H9 (cell line): ENCODE measurements at regions not wholly inside any gene's neighbourhood (a gene's known extent, or its start where the extent isn't known, plus 50 kb on each side); places are given as distances from the start of the nearest gene placed in this dataset.

Source experiments
- DNase-seq: peaks from one replicate; pipeline ENCODE4 v3.0.0-alpha.2; 2017
- H2AFZ ChIP-seq: one replicate; pipeline ENCODE4 v1.6.1; 2013; ENCODE audit warnings: mild to moderate bottlenecking, low read length, control low read depth, moderate library complexity
- H2AK5ac ChIP-seq: 2 replicates; pipeline ENCODE4 v1.6.1; 2013; ENCODE audit warnings: low read length, control low read depth, mixed read lengths; ENCODE audit not compliant: insufficient read length
- H2BK120ac ChIP-seq: one replicate; pipeline ENCODE4 v1.6.1; 2013; ENCODE audit warnings: low read depth, mild to moderate bottlenecking, low read length, control low read depth, inconsistent platforms; ENCODE audit not compliant: poor library complexity, severe bottlenecking
- H2BK12ac ChIP-seq: 2 replicates; pipeline ENCODE4 v1.6.1; 2013; ENCODE audit warnings: low read length, control low read depth, mixed read lengths, low read depth; ENCODE audit not compliant: insufficient read length
- H2BK15ac ChIP-seq: 2 replicates; pipeline ENCODE4 v1.6.1; 2013; ENCODE audit warnings: low read depth, low read length, control low read depth
- H2BK20ac ChIP-seq: one replicate; pipeline ENCODE4 v1.6.1; 2013; ENCODE audit warnings: low read depth, mild to moderate bottlenecking, low read length, control low read depth, inconsistent platforms; ENCODE audit not compliant: poor library complexity, severe bottlenecking
- H2BK5ac ChIP-seq: 2 replicates; pipeline ENCODE4 v1.6.1; 2013; ENCODE audit warnings: low read length, control low read depth, mixed read lengths; ENCODE audit not compliant: insufficient read length
- H3K14ac ChIP-seq: 2 replicates; pipeline ENCODE4 v1.6.1; 2013; ENCODE audit warnings: low read length, control low read depth; ENCODE audit not compliant: insufficient read depth
- H3K18ac ChIP-seq: 2 replicates; pipeline ENCODE4 v1.6.1; 2013; ENCODE audit warnings: low read depth, mild to moderate bottlenecking, mixed read lengths, low read length, control low read depth; ENCODE audit not compliant: insufficient read length
- H3K23ac ChIP-seq: 2 replicates; pipeline ENCODE4 v1.6.1; 2013; ENCODE audit warnings: low read length, control low read depth, mixed read lengths, low read depth; ENCODE audit not compliant: insufficient read length
- H3K23me2 ChIP-seq: 2 replicates; pipeline ENCODE4 v1.6.1; 2013; ENCODE audit warnings: low read depth, mild to moderate bottlenecking, mixed read lengths, low read length, control low read depth; ENCODE audit not compliant: insufficient read length, poor library complexity, severe bottlenecking
- H3K27ac ChIP-seq: 2 replicates; pipeline ENCODE4 v1.5.1; 2013; ENCODE audit warnings: low read length, control low read depth, mixed read lengths, low read depth; ENCODE audit not compliant: insufficient read length
- H3K27me3 ChIP-seq: 2 replicates; pipeline ENCODE4 v1.6.1; 2013; ENCODE audit warnings: low read length, control low read depth, inconsistent platforms; ENCODE audit not compliant: insufficient read depth
- H3K4ac ChIP-seq: 2 replicates; pipeline ENCODE4 v1.6.1; 2013; ENCODE audit warnings: low read depth, mild to moderate bottlenecking, control low read depth, inconsistent platforms, low read length, moderate library complexity
- H3K4me1 ChIP-seq: 2 replicates; pipeline ENCODE4 v1.6.1; 2013; ENCODE audit warnings: low read length, control low read depth, inconsistent platforms; ENCODE audit not compliant: insufficient read depth
- H3K4me2 ChIP-seq: 2 replicates; pipeline ENCODE4 v1.6.1; 2013; ENCODE audit warnings: low read length, control low read depth, mixed read lengths; ENCODE audit not compliant: insufficient read length, insufficient read depth
- H3K56ac ChIP-seq: 2 replicates; pipeline ENCODE4 v1.6.1; 2013; ENCODE audit warnings: low read depth, mild to moderate bottlenecking, mixed read lengths, low read length, control low read depth; ENCODE audit not compliant: insufficient read length
- H3K79me1 ChIP-seq: 2 replicates; pipeline ENCODE4 v1.6.1; 2013; ENCODE audit warnings: low read depth, mild to moderate bottlenecking, moderate library complexity, low read length, control low read depth, inconsistent platforms; ENCODE audit not compliant: insufficient read depth, poor library complexity, severe bottlenecking
- H3K79me2 ChIP-seq: 2 replicates; pipeline ENCODE4 v1.6.1; 2013; ENCODE audit warnings: low read length, control low read depth, inconsistent platforms; ENCODE audit not compliant: insufficient read depth
- H3K9ac ChIP-seq: 2 replicates; pipeline ENCODE4 v1.6.1; 2013; ENCODE audit warnings: low read length, control low read depth, mixed read lengths; ENCODE audit not compliant: insufficient read length; ENCODE audit errors: extremely low read depth
- H3K9me3 ChIP-seq: one replicate; pipeline ENCODE4 v1.6.1; 2013; ENCODE audit warnings: low read depth, low read length, inconsistent platforms; ENCODE audit not compliant: control insufficient read depth
- H3T11ph ChIP-seq: one replicate; pipeline ENCODE4 v1.6.1; 2013; ENCODE audit warnings: mild to moderate bottlenecking, low read length, control low read depth, inconsistent platforms
- H4K20me1 ChIP-seq: one replicate; pipeline ENCODE4 v1.6.1; 2013; ENCODE audit not compliant: control insufficient read depth, insufficient read length, insufficient read depth
- H4K5ac ChIP-seq: 2 replicates; pipeline ENCODE4 v1.6.1; 2013; ENCODE audit warnings: low read depth, mild to moderate bottlenecking, mixed read lengths, low read length, control low read depth; ENCODE audit not compliant: insufficient read length
- H4K8ac ChIP-seq: replicated peaks from 2 replicates; pipeline ENCODE4 v1.6.1; 2013; ENCODE audit warnings: low read length, control low read depth, mixed read lengths, low read depth; ENCODE audit not compliant: insufficient read length
- H4K91ac ChIP-seq: 2 replicates; pipeline ENCODE4 v1.6.1; 2013; ENCODE audit warnings: low read depth, mild to moderate bottlenecking, moderate library complexity, mixed read lengths, low read length, control low read depth; ENCODE audit not compliant: insufficient read length
- H3K27ac Mint-ChIP-seq, 3 experiments: 2 replicates in 2 of 3; 3 replicates in 1 of 3; pipeline ENCODE4 v1.8.0; 2020 to 2021; ENCODE audit warnings: mixed read lengths in 3 of 3, mild to moderate bottlenecking in 1 of 3, moderate library complexity in 1 of 3
- H3K27me3 Mint-ChIP-seq: 2 replicates; pipeline ENCODE4 v1.8.0; 2021; ENCODE audit warnings: low read depth, mild to moderate bottlenecking, moderate library complexity, mixed read lengths
- H3K36me3 Mint-ChIP-seq, 3 experiments: 2 replicates in 2 of 3; 3 replicates in 1 of 3; pipeline ENCODE4 v1.8.0; 2020 to 2021; ENCODE audit warnings: low read depth in 3 of 3, mixed read lengths in 3 of 3; ENCODE audit not compliant: insufficient read depth in 1 of 3
- H3K4me1 Mint-ChIP-seq, 2 experiments: 2 replicates each; pipeline ENCODE4 v1.8.0; 2020; ENCODE audit warnings: mixed read lengths in 2 of 2
- H3K4me3 Mint-ChIP-seq, 2 experiments: 2 replicates in 1 of 2; 3 replicates in 1 of 2; pipeline ENCODE4 v1.8.0; 2020 to 2021; ENCODE audit warnings: mild to moderate bottlenecking in 2 of 2, mixed read lengths in 2 of 2, moderate library complexity in 1 of 2
- H3K9me3 Mint-ChIP-seq, 2 experiments: 2 replicates in 1 of 2; 3 replicates in 1 of 2; pipeline ENCODE4 v1.8.0; 2020; ENCODE audit warnings: mild to moderate bottlenecking in 2 of 2, mixed read lengths in 2 of 2, moderate library complexity in 1 of 2
- WGBS: extraction: QIAGEN DNeasy Blood & Tissue Kit; methylation state at CpG from one replicate; pipeline ENCODE4 v1.1.7; 2013; ENCODE audit warnings: missing lambda C conversion rate, low lambda C conversion rate, mixed read lengths; ENCODE audit not compliant: insufficient read length; ENCODE audit errors: extremely low coverage; 5-methylcytosine and 5-hydroxymethylcytosine counted together
- TF ChIP-seq, protein P1 (sequence below): fragments of 200-600 bp; sonication (generic); conservative IDR thresholded peaks from 3 replicates; pipeline ENCODE4 v1.8.0; 2021; ENCODE audit warnings: antibody characterized with exemption, mild to moderate bottlenecking

DNA sequence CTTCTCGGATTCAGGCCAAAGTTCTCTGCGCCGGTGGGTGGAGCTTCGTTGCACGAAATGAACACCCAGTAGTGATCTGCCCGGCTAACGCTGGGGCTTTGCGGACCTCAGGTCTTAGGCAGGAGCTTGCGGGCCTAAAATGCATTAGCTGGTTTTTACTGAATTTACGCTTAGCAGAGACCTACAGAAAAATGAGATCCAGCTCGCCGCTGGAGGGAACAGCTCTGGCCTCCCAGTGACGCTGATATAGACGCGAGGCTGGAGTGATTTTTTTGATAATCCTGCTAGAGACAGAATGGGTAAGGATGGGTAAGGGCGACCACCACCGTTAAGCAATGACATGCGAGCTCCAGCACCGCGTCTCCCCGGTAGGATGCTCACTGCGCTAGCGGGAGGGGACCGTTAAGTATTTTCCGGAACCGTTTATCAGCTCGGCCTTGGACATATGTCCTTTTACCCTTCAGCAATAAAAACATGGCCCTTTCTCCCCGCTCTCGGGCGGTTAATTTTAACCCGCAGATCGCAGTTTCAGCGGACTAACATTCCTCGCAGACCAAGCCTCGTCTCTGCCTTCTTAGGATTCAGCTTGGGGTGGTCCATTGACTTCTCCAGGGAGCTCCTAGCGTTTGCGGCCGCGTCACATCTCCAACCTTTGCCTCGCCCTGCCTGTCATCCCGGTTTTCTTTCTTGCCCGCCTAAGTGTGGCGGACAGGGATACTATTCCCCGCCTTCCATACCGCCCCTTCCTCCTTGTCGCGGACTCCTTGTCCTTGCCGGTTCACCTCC, 109.3 kb downstream of the GPX5 start:
- Mint-ChIP-seq H3K9me3 (peaks cover 0 to 5% of the 10 kb centered on the region in 2 experiments; a peak in 3 of 5 replicates), H3K36me3 (no peaks in the 10 kb centered on the region), H3K27me3 (peaks cover 59% of the 10 kb centered on the region), H3K4me3 (peak overlapping the region; percentile 81 to 94), H3K27ac (no peak overlapping the region), H3K4me1 (peaks cover 11 to 18% of the 10 kb centered on the region in 2 experiments)
- Histone ChIP-seq H4K8ac (no peak overlapping the region), H3K9ac (no peak overlapping the region), H3K79me2 (no peaks in the 10 kb centered on the region; the same call in 1 of the 2 replicates), H2BK15ac (no peak overlapping the region), H4K5ac (no peak overlapping the region), H3K9me3 (no peaks in the 10 kb centered on the region), H3K4me1 (no peaks in the 10 kb centered on the region), H4K20me1 (no peaks in the 10 kb centered on the region), H2BK5ac (no peak overlapping the region), H3K27ac (no peak overlapping the region), H3K14ac (no peak overlapping the region), H2BK12ac (no peak overlapping the region), H2AFZ (no peak overlapping the region), H3K4ac (no peak overlapping the region), H4K91ac (no peak overlapping the region), H2AK5ac (no peak overlapping the region), H3K4me2 (peak overlapping the region; percentile 83), H3K27me3 (peaks cover 2% of the 10 kb centered on the region; the same call in 1 of the 2 replicates), H3K79me1 (no peaks in the 10 kb centered on the region), H3K18ac (no peak overlapping the region), H2BK120ac (no peak overlapping the region), H3T11ph (no peak overlapping the region), H3K23ac (no peak overlapping the region), H3K56ac (no peak overlapping the region), H2BK20ac (no peak overlapping the region), H3K23me2 (peaks cover 19% of the 10 kb centered on the region)
- WGBS, result no CpG with 5 or more reads among the region's 48 CpGs
- TF ChIP-seq, protein P1, sequence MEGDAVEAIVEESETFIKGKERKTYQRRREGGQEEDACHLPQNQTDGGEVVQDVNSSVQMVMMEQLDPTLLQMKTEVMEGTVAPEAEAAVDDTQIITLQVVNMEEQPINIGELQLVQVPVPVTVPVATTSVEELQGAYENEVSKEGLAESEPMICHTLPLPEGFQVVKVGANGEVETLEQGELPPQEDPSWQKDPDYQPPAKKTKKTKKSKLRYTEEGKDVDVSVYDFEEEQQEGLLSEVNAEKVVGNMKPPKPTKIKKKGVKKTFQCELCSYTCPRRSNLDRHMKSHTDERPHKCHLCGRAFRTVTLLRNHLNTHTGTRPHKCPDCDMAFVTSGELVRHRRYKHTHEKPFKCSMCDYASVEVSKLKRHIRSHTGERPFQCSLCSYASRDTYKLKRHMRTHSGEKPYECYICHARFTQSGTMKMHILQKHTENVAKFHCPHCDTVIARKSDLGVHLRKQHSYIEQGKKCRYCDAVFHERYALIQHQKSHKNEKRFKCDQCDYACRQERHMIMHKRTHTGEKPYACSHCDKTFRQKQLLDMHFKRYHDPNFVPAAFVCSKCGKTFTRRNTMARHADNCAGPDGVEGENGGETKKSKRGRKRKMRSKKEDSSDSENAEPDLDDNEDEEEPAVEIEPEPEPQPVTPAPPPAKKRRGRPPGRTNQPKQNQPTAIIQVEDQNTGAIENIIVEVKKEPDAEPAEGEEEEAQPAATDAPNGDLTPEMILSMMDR, result no peak
- peak; percentile 83 for DNase-seq
